HCT116 (cell line): ENCODE measurements at regions not wholly inside any gene's neighbourhood (a gene's known extent, or its start where the extent isn't known, plus 50 kb on each side); places are given as distances from the start of the nearest gene placed in this dataset.

ENCODE experiments used
- ATAC-seq: fragments of 200-7000 bp; cut with Tn5 transposase; 2 replicates; pipeline ENCODE4 v1.9.1; 2020; ENCODE audit warnings: mild to moderate bottlenecking, moderate library complexity
- BruUV-seq: library from RNA; stranded (reverse); fragments of 400-500 nt; replicated peaks from 2 replicates; lab custom pipeline; 2021; lab: Mats Ljungman, UMichigan
- CTCF ChIA-PET: fragments of 300-600 bp; sonication (Branson Sonifier 250); formaldehyde crosslinking; loops from one replicate; lab custom pipeline; 2021; ENCODE audit warnings: antibody characterized with exemption; lab: Charles Lee
- POLR2A ChIA-PET: fragments of 300-600, 350-600 bp; sonication (Branson Sonifier 250); formaldehyde crosslinking; loops from one replicate; lab custom pipeline; 2021; ENCODE audit warnings: antibody characterized with exemption; lab: Charles Lee
- RAD21 ChIA-PET, 2 experiments: fragments of 300-600 bp; sonication (Branson Sonifier 250); formaldehyde crosslinking; loops; one replicate each; lab custom pipeline; 2023; ENCODE audit warnings: low total read pairs in 2 of 2; ENCODE audit not compliant: uncharacterized antibody in 2 of 2, unreplicated experiment in 2 of 2, low non-redundant PET in 1 of 2; lab: Charles Lee
- DNase-seq: peaks from one replicate; pipeline ENCODE4 v3.0.0-alpha.2; 2010; ENCODE audit warnings: low read depth, low spot score
- H2AFZ ChIP-seq: fragments of 200-600 bp; shearing (Covaris generic), sonication (generic); 2 replicates; pipeline ENCODE4 v1.6.1; 2017; ENCODE audit warnings: low read depth, mixed run types, mixed read lengths, antibody characterized with exemption, low read length; ENCODE audit not compliant: poor library complexity, severe bottlenecking
- H3K27ac ChIP-seq: 2 replicates; pipeline ENCODE4 v1.5.1; 2012; ENCODE audit warnings: low read depth, low read length
- H3K27me3 ChIP-seq: fragments of 200-600 bp; sonication (generic); 2 replicates; pipeline ENCODE4 v1.6.1; 2016; ENCODE audit warnings: mixed run types, low read length, mixed read lengths; ENCODE audit not compliant: insufficient read depth
- H3K36me3 ChIP-seq, 2 experiments: fragments of 200-500 bp in 1 of 2; fragments of 200-600 bp in 1 of 2; sonication (Bioruptor generic) in 1 of 2; sonication (generic) in 1 of 2; 2 replicates each; pipeline versions ENCODE4 v1.5.1 to v1.6.1; 2014 to 2016; ENCODE audit warnings: low read length in 2 of 2, inconsistent platforms in 1 of 2, mixed read lengths in 1 of 2, mixed run types in 1 of 2; ENCODE audit not compliant: insufficient read depth in 2 of 2, control insufficient read depth in 1 of 2
- H3K4me1 ChIP-seq, 2 experiments: fragments of 200-600 bp in 1 of 2; sonication (generic) in 1 of 2; 2 replicates each; pipeline versions ENCODE4 v1.5.1 to v1.6.1; 2012 to 2017; ENCODE audit warnings: low read length in 2 of 2, inconsistent platforms in 1 of 2, mild to moderate bottlenecking in 1 of 2, mixed read lengths in 1 of 2, mixed run types in 1 of 2, moderate library complexity in 1 of 2; ENCODE audit not compliant: insufficient read depth in 2 of 2, control insufficient read depth in 1 of 2
- H3K4me2 ChIP-seq: fragments of 200-600 bp; sonication (generic); 2 replicates; pipeline ENCODE4 v1.6.1; 2017; ENCODE audit warnings: mixed run types, low read length, mixed read lengths
- H3K4me3 ChIP-seq, 2 experiments: fragments of 200-600 bp in 1 of 2; sonication (generic) in 1 of 2; replicated peaks in 1 of 2; 2 replicates each; pipeline ENCODE4 v1.5.1; 2011 to 2016; ENCODE audit warnings: low read length in 2 of 2, control low read depth in 1 of 2, low read depth in 1 of 2, mild to moderate bottlenecking in 1 of 2, mixed read lengths in 1 of 2, mixed run types in 1 of 2
- H3K79me2 ChIP-seq: fragments of 200-600 bp; sonication (generic); 2 replicates; pipeline ENCODE4 v1.6.1; 2017; ENCODE audit warnings: mild to moderate bottlenecking, mixed run types, low read length, moderate library complexity, mixed read lengths; ENCODE audit not compliant: insufficient read depth
- H3K9ac ChIP-seq: fragments of 200-600 bp; sonication (generic); 2 replicates; pipeline ENCODE4 v1.6.1; 2016; ENCODE audit warnings: low read length, mixed read lengths
- H3K9me2 ChIP-seq: fragments of 200-600 bp; sonication (generic), shearing (Covaris generic); 2 replicates; pipeline ENCODE4 v1.6.1; 2017; ENCODE audit warnings: mixed run types, mild to moderate bottlenecking, moderate library complexity; ENCODE audit not compliant: insufficient read depth
- H3K9me3 ChIP-seq, 2 experiments: fragments of 200-500 bp in 1 of 2; fragments of 200-600 bp in 1 of 2; sonication (Bioruptor generic) in 1 of 2; sonication (generic) in 1 of 2; 2 replicates each; pipeline ENCODE4 v1.6.1; 2014 to 2017; ENCODE audit warnings: low read length in 2 of 2, mixed read lengths in 2 of 2, inconsistent platforms in 1 of 2, low read depth in 1 of 2, mild to moderate bottlenecking in 1 of 2, mixed run types in 1 of 2, moderate library complexity in 1 of 2; ENCODE audit not compliant: control insufficient read depth in 1 of 2, insufficient read depth in 1 of 2
- H4K20me1 ChIP-seq: fragments of 200-600 bp; sonication (generic), shearing (Covaris generic); 2 replicates; pipeline ENCODE4 v1.6.1; 2017; ENCODE audit warnings: mixed run types, mild to moderate bottlenecking, moderate library complexity; ENCODE audit not compliant: insufficient read depth
- ATF3 ChIP-seq: IDR thresholded peaks from 2 replicates; pipeline ENCODE4 v1.6.1; 2012
- EGR1 ChIP-seq: IDR thresholded peaks from 2 replicates; pipeline ENCODE4 v1.6.1; 2012; ENCODE audit warnings: low read depth
- EZH2 ChIP-seq: fragments of 200-600 bp; sonication (generic); IDR thresholded peaks from 2 replicates; pipeline ENCODE4 v1.6.1; 2017; ENCODE audit warnings: antibody characterized with exemption, mixed run types
- FOSL1 ChIP-seq: IDR thresholded peaks from 2 replicates; pipeline ENCODE4 v1.6.1; 2012; ENCODE audit warnings: low read depth
- JUND ChIP-seq: IDR thresholded peaks from 2 replicates; pipeline ENCODE4 v1.6.1; 2012
- POLR2A ChIP-seq: IDR thresholded peaks from 2 replicates; pipeline ENCODE4 v1.7.0; 2011; ENCODE audit warnings: borderline replicate concordance; ENCODE audit not compliant: insufficient read depth, insufficient read length; ENCODE audit errors: extremely low read depth
- POLR2AphosphoS5 ChIP-seq: IDR thresholded peaks from 2 replicates; pipeline ENCODE4 v1.6.1; 2011; ENCODE audit warnings: mild to moderate bottlenecking, low read depth, low read length, moderate library complexity
- REST ChIP-seq: IDR thresholded peaks from 2 replicates; pipeline ENCODE4 v1.6.1; 2012; ENCODE audit warnings: low read depth
- SIN3A ChIP-seq: IDR thresholded peaks from 2 replicates; pipeline ENCODE4 v1.6.1; 2012; ENCODE audit warnings: low read depth
- SP1 ChIP-seq: IDR thresholded peaks from 2 replicates; pipeline ENCODE4 v1.6.1; 2012; ENCODE audit warnings: low read depth
- SRF ChIP-seq: IDR thresholded peaks from 2 replicates; pipeline ENCODE4 v1.6.1; 2012; ENCODE audit warnings: low read depth
- YY1 ChIP-seq: IDR thresholded peaks from 2 replicates; pipeline ENCODE4 v1.6.1; 2011; ENCODE audit warnings: low read length, low read depth, moderate library complexity, mild to moderate bottlenecking; ENCODE audit not compliant: insufficient replicate concordance; ENCODE audit errors: extremely low read depth
- ZFX ChIP-seq: fragments of 450-650 bp; IDR thresholded peaks from 2 replicates; pipeline ENCODE4 v1.6.1; 2017
- ZNF274 ChIP-seq: fragments of 200-500 bp; sonication (Bioruptor generic); IDR thresholded peaks from 2 replicates; pipeline ENCODE4 v1.6.1; 2014; ENCODE audit warnings: mild to moderate bottlenecking, low read depth, low read length, inconsistent platforms
- intact Hi-C: fragments of 100-400 bp; cut with micrococcal nuclease; formaldehyde crosslinking; loops from 2 replicates; pipeline ENCODE4 v1.10.0; 2022

- ChIA-PET POLR2A (no interaction called here), RAD21 (no interaction called here), CTCF (no interaction called here)
- Histone ChIP-seq H3K9ac (no peak overlapping the region), H3K79me2 (no peaks in the 10 kb centered on the region), H3K27ac (no peak overlapping the region), H3K27me3 (no peaks in the 10 kb centered on the region), H3K4me1 (no peaks in the 10 kb centered on the region), H3K4me3 (no peak overlapping the region), H4K20me1 (no peaks in the 10 kb centered on the region), H2AFZ (no peak overlapping the region)
- no peak for ATAC-seq
- DNase-seq, result no peak
- no peak for TF ChIP-seq SIN3A
- TF ChIP-seq, all 23 proteins: peak for 0
- no peaks in the 10 kb centered on the region for H3K9me3 ChIP-seq
- no peaks in the 10 kb centered on the region for H3K9me2 ChIP-seq
- no peak overlapping the region for H3K4me2 ChIP-seq
- no peaks in the 10 kb centered on the region for H3K36me3 ChIP-seq
- intact Hi-C loops, result no loop called here
- no TSS peak for BruUV-seq
Observed at GRCh38 chr6:3651698-3652229, 99.7 kb downstream of the PXDC1 start.

GRCh38 chr6:3650959-3651697, 100.4 kb downstream of the PXDC1 start:
- H3K4me2 ChIP-seq, result no peak overlapping the region
- no peak for DNase-seq
- CTCF ChIA-PET, result no interaction called here
- no peaks in the 10 kb centered on the region for H4K20me1 ChIP-seq
- no peak overlapping the region for H3K4me3 ChIP-seq
- H3K36me3 ChIP-seq, result no peaks in the 10 kb centered on the region
- ATAC-seq, result no peak
- intact Hi-C loops, result no loop called here
- no peaks in the 10 kb centered on the region for H3K9me2 ChIP-seq
- H3K27ac ChIP-seq, result no peak overlapping the region
- no peak overlapping the region for H3K9ac ChIP-seq
- TF ChIP-seq ZFX (no peak), SIN3A (no peak), YY1 (no peak), SP1 (no peak), FOSL1 (no peak), POLR2AphosphoS5 (no peak), REST (no peak), EGR1 (no peak), SRF (no peak), EZH2 (no peak), ATF3 (no peak), JUND (no peak), POLR2A (no peak), ZNF274 (no peak)
- RAD21 ChIA-PET, result no interaction called here
- POLR2A ChIA-PET, result no interaction called here
- H3K79me2 ChIP-seq, result no peaks in the 10 kb centered on the region
- H3K9me3 ChIP-seq, result no peaks in the 10 kb centered on the region
- H3K4me1 ChIP-seq, result no peaks in the 10 kb centered on the region
- H2AFZ ChIP-seq, result no peak overlapping the region
- BruUV-seq, result no TSS peak
- no peaks in the 10 kb centered on the region for H3K27me3 ChIP-seq
